IPS-15b (cell line): ENCODE measurements at regions not wholly inside any gene's neighbourhood (a gene's known extent, or its start where the extent isn't known, plus 50 kb on each side); places are given as distances from the start of the nearest gene placed in this dataset.
"Not testable (repeated sequence)": the region's sequence is repeated elsewhere in the genome, so short reads cannot be mapped to it uniquely, and the experiment has no call there.

Experiments used
- H3K27me3 ChIP-seq: one replicate; pipeline ENCODE4 v1.6.1; 2013; ENCODE audit warnings: low read length; ENCODE audit not compliant: control insufficient read depth, insufficient read depth
- H3K36me3 ChIP-seq: one replicate; pipeline ENCODE4 v1.6.1; 2013; ENCODE audit warnings: low read length; ENCODE audit not compliant: control insufficient read depth, insufficient read depth
- H3K4me1 ChIP-seq: one replicate; pipeline ENCODE4 v1.6.1; 2013; ENCODE audit warnings: mild to moderate bottlenecking, low read length; ENCODE audit not compliant: control insufficient read depth, insufficient read depth
- H3K4me3 ChIP-seq: one replicate; pipeline ENCODE4 v1.5.1; 2013; ENCODE audit warnings: low read depth, low read length
- H3K9ac ChIP-seq: one replicate; pipeline ENCODE4 v1.6.1; 2013; ENCODE audit warnings: low read depth, mild to moderate bottlenecking, low read length
- H3K9me3 ChIP-seq: one replicate; pipeline ENCODE4 v1.6.1; 2013; ENCODE audit warnings: mild to moderate bottlenecking, low read length; ENCODE audit not compliant: control insufficient read depth, insufficient read depth

- Histone ChIP-seq H3K27me3 (no peaks in the 10 kb centered on the region), H3K4me3 (no peak overlapping the region), H3K9ac (no peak overlapping the region), H3K9me3 (no peaks in the 10 kb centered on the region), H3K4me1 (no peaks in the 10 kb centered on the region), H3K36me3 (no peaks in the 10 kb centered on the region)
Observed at GRCh38 chr4:81789741-81790399, 318.2 kb upstream of the RASGEF1B start.

- no peaks in the 10 kb centered on the region for H3K36me3 ChIP-seq
- no peak overlapping the region for H3K4me3 ChIP-seq
- no peak overlapping the region for H3K9ac ChIP-seq
- H3K27me3 ChIP-seq: no peaks in the 10 kb centered on the region
- no peaks in the 10 kb centered on the region for H3K9me3 ChIP-seq
- H3K4me1 ChIP-seq: no peaks in the 10 kb centered on the region
Observed at GRCh38 chr4:81789158-81789557, 317.5 kb upstream of the RASGEF1B start.

- no peaks in the 10 kb centered on the region for H3K27me3 ChIP-seq
- no peak overlapping the region for H3K9ac ChIP-seq
- no peaks in the 10 kb centered on the region for H3K36me3 ChIP-seq
- no peaks in the 10 kb centered on the region for H3K9me3 ChIP-seq
- H3K4me3 ChIP-seq: no peak overlapping the region
- H3K4me1 ChIP-seq: no peaks in the 10 kb centered on the region
Observed at GRCh38 chr4:81786766-81787165, 315.1 kb upstream of the RASGEF1B start.

GRCh38 chr4:81786063-81786763 is 314.5 kb upstream of the RASGEF1B start:
- H3K36me3 ChIP-seq: no peaks in the 10 kb centered on the region
- no peaks in the 10 kb centered on the region for H3K9me3 ChIP-seq
- no peak overlapping the region for H3K9ac ChIP-seq
- no peaks in the 10 kb centered on the region for H3K27me3 ChIP-seq
- H3K4me3 ChIP-seq: no peak overlapping the region
- no peaks in the 10 kb centered on the region for H3K4me1 ChIP-seq

GRCh38 chr4:81785338-81785737 is 313.6 kb upstream of the RASGEF1B start:
- Histone ChIP-seq H3K4me1 (no peaks in the 10 kb centered on the region), H3K9ac (no peak overlapping the region), H3K36me3 (no peaks in the 10 kb centered on the region)

GRCh38 chr4:81783558-81783957 is 311.9 kb upstream of the RASGEF1B start:
- no peak overlapping the region for H3K4me3 ChIP-seq

More at GRCh38 chr4:81785338-81785737, 313.6 kb upstream of the RASGEF1B start:
- H3K9me3 ChIP-seq: no peaks in the 10 kb centered on the region
- H3K4me3 ChIP-seq: no peak overlapping the region
- H3K27me3 ChIP-seq: no peaks in the 10 kb centered on the region

GRCh38 chr4:81781799-81782198 is 310.1 kb upstream of the RASGEF1B start:
- Histone ChIP-seq H3K27me3 (no peaks in the 10 kb centered on the region), H3K9ac (no peak overlapping the region), H3K4me3 (no peak overlapping the region)

More at GRCh38 chr4:81783558-81783957, 311.9 kb upstream of the RASGEF1B start:
- Histone ChIP-seq H3K9ac (no peak overlapping the region), H3K27me3 (no peaks in the 10 kb centered on the region), H3K9me3 (no peaks in the 10 kb centered on the region), H3K36me3 (no peaks in the 10 kb centered on the region), H3K4me1 (no peaks in the 10 kb centered on the region)

GRCh38 chr4:81777718-81778117 is 306.0 kb upstream of the RASGEF1B start:
- not testable (repeated sequence) for H3K36me3 ChIP-seq, H3K27me3 ChIP-seq, H3K9ac ChIP-seq, H3K4me1 ChIP-seq, H3K9me3 ChIP-seq, H3K4me3 ChIP-seq

More at GRCh38 chr4:81781799-81782198, 310.1 kb upstream of the RASGEF1B start:
- Histone ChIP-seq H3K4me1 (no peaks in the 10 kb centered on the region), H3K9me3 (no peaks in the 10 kb centered on the region), H3K36me3 (no peaks in the 10 kb centered on the region)

GRCh38 chr4:81776794-81777193 is 305.1 kb upstream of the RASGEF1B start:
- Histone ChIP-seq H3K27me3 (no peaks in the 10 kb centered on the region), H3K9ac (no peak overlapping the region), H3K4me1 (no peaks in the 10 kb centered on the region), H3K36me3 (no peaks in the 10 kb centered on the region), H3K4me3 (no peak overlapping the region), H3K9me3 (no peaks in the 10 kb centered on the region)

- Histone ChIP-seq H3K9ac (no peak overlapping the region), H3K4me1 (no peaks in the 10 kb centered on the region), H3K27me3 (no peaks in the 10 kb centered on the region), H3K36me3 (no peaks in the 10 kb centered on the region), H3K4me3 (no peak overlapping the region), H3K9me3 (no peaks in the 10 kb centered on the region)
Observed at GRCh38 chr4:81773557-81773956, 301.9 kb upstream of the RASGEF1B start.

- no peaks in the 10 kb centered on the region for H3K4me1 ChIP-seq
- no peaks in the 10 kb centered on the region for H3K9me3 ChIP-seq
- no peak overlapping the region for H3K9ac ChIP-seq
- H3K27me3 ChIP-seq: no peaks in the 10 kb centered on the region
- no peak overlapping the region for H3K4me3 ChIP-seq
- H3K36me3 ChIP-seq: no peaks in the 10 kb centered on the region
Observed at GRCh38 chr4:81771721-81772120, 300.0 kb upstream of the RASGEF1B start.

GRCh38 chr4:81769244-81769643 is 297.5 kb upstream of the RASGEF1B start:
- Histone ChIP-seq H3K36me3 (no peaks in the 10 kb centered on the region), H3K9me3 (no peaks in the 10 kb centered on the region), H3K9ac (no peak overlapping the region), H3K4me1 (no peaks in the 10 kb centered on the region), H3K4me3 (no peak overlapping the region), H3K27me3 (no peaks in the 10 kb centered on the region)
